ENCODE measurements at regions not wholly inside any gene's neighbourhood (a gene's known extent, or its start where the extent isn't known, plus 50 kb on each side); places are given as distances from the start of the nearest gene placed in this dataset.

- no peak for TF ChIP-seq POLR2AphosphoS5 (IDR thresholded peaks at IDR 0.05; ENCODE audit: low read depth, low read length)
- no peak for TF ChIP-seq POLR2A (IDR thresholded peaks at IDR 0.05; ENCODE audit: low read depth, low read length)
Observed at GRCh38 chr4:104413487-104413886, 81.2 kb downstream of the CXXC4 start.

Measured in GM12892 (cell line).